H1 (cell line): ENCODE measurements at regions not wholly inside any gene's neighbourhood (a gene's known extent, or its start where the extent isn't known, plus 50 kb on each side); places are given as distances from the start of the nearest gene placed in this dataset.
A peak's percentile ranks its signal among the peaks of the same experiment; 100 is the strongest.

ENCODE experiments used
- CTCF ChIA-PET: fragments of 300-600 bp; sonication (Branson Sonifier 250); formaldehyde crosslinking; loops from one replicate; lab custom pipeline; 2021; ENCODE audit not compliant: partially characterized antibody; lab: Charles Lee
- POLR2A ChIA-PET: fragments of 300-600 bp; sonication (Branson Sonifier 250); formaldehyde crosslinking; loops from one replicate; lab custom pipeline; 2021; ENCODE audit warnings: inconsistent platforms; ENCODE audit not compliant: partially characterized antibody; lab: Charles Lee
- DNase-seq, 2 experiments: peaks; one replicate each; pipeline versions ENCODE4 v3.0.0 to v3.0.0-alpha.2; 2010 to 2022; ENCODE audit warnings: low spot score in 2 of 2, low read depth in 1 of 2, mixed read lengths in 1 of 2
- FAIRE-seq: peaks from 2 replicates; lab custom pipeline; 2011; peaks lifted over from hg19 to GRCh38; lab: Jason Lieb, UNC
- H2AFZ ChIP-seq: 2 replicates; pipeline ENCODE4 v1.8.1; 2012; ENCODE audit warnings: low read length, inconsistent platforms
- H2AK5ac ChIP-seq: 2 replicates; pipeline ENCODE4 v1.6.1; 2013; ENCODE audit warnings: low read depth, low read length
- H2BK120ac ChIP-seq: replicated peaks from 2 replicates; pipeline ENCODE3; 2013; ENCODE audit warnings: low read depth, low read length, inconsistent platforms
- H2BK12ac ChIP-seq: 2 replicates; pipeline ENCODE4 v1.6.1; 2013; ENCODE audit warnings: low read depth, low read length
- H2BK15ac ChIP-seq: 2 replicates; pipeline ENCODE4 v1.6.1; 2013; ENCODE audit warnings: low read length
- H2BK20ac ChIP-seq: 2 replicates; pipeline ENCODE4 v1.6.1; 2013; ENCODE audit warnings: low read length
- H2BK5ac ChIP-seq: 2 replicates; pipeline ENCODE4 v1.6.1; 2013; ENCODE audit warnings: low read depth, low read length
- H3K14ac ChIP-seq: 2 replicates; pipeline ENCODE4 v1.6.1; 2013; ENCODE audit warnings: inconsistent platforms; ENCODE audit not compliant: insufficient read length
- H3K18ac ChIP-seq: 2 replicates; pipeline ENCODE4 v1.6.1; 2013; ENCODE audit warnings: low read length; ENCODE audit errors: extremely low read depth
- H3K23ac ChIP-seq: 2 replicates; pipeline ENCODE4 v1.6.1; 2013; ENCODE audit warnings: inconsistent platforms; ENCODE audit not compliant: insufficient read length
- H3K23me2 ChIP-seq: 2 replicates; pipeline ENCODE4 v1.6.1; 2013; ENCODE audit warnings: low read depth, low read length
- H3K27ac ChIP-seq: 2 replicates; pipeline ENCODE4 v1.6.1; 2011; ENCODE audit warnings: low read depth, low read length, inconsistent platforms
- H3K27me3 ChIP-seq, 4 experiments: replicated peaks in 1 of 4; 1 replicate in 1 of 4; 2 replicates in 3 of 4; pipeline versions ENCODE4 v1.6.1 to v1.8.1; 2011 to 2013; ENCODE audit warnings: low read length in 3 of 4, mild to moderate bottlenecking in 3 of 4, inconsistent platforms in 2 of 4, mixed read lengths in 2 of 4, moderate library complexity in 1 of 4; ENCODE audit not compliant: control insufficient read depth in 3 of 4, insufficient read depth in 3 of 4; ENCODE audit errors: extremely low read depth in 1 of 4
- H3K36me3 ChIP-seq, 4 experiments: 2 replicates each; pipeline versions ENCODE4 v1.6.1 to v1.8.1; 2011 to 2013; ENCODE audit warnings: mild to moderate bottlenecking in 4 of 4, low read length in 3 of 4, moderate library complexity in 2 of 4, control low read depth in 1 of 4, inconsistent platforms in 1 of 4; ENCODE audit not compliant: insufficient read depth in 4 of 4, control insufficient read depth in 2 of 4
- H3K4ac ChIP-seq: replicated peaks from 2 replicates; pipeline ENCODE3; 2013; ENCODE audit warnings: low read length, low read depth, mixed read lengths, inconsistent platforms; ENCODE audit not compliant: insufficient read length
- H3K4me1 ChIP-seq, 4 experiments: replicated peaks in 1 of 4; 1 replicate in 1 of 4; 2 replicates in 3 of 4; pipeline versions ENCODE4 v1.6.1 to v1.8.1; 2011 to 2013; ENCODE audit warnings: low read length in 3 of 4, inconsistent platforms in 2 of 4, mixed read lengths in 1 of 4; ENCODE audit not compliant: insufficient read depth in 4 of 4, control insufficient read depth in 3 of 4
- H3K4me2 ChIP-seq, 2 experiments: 2 replicates each; pipeline versions ENCODE4 v1.6.1 to v1.8.1; 2011 to 2013; ENCODE audit warnings: low read depth in 2 of 2, low read length in 2 of 2, control low read depth in 1 of 2, inconsistent platforms in 1 of 2, mild to moderate bottlenecking in 1 of 2; ENCODE audit not compliant: insufficient read depth in 1 of 2
- H3K4me3 ChIP-seq, 4 experiments: fragments of 200-600, 300-600 bp in 1 of 4; sonication (generic), shearing (Covaris generic), sonication (Bioruptor Twin) in 1 of 4; 2 replicates each; pipeline versions ENCODE4 v1.5.1 to v1.8.1; 2011 to 2016; ENCODE audit warnings: low read length in 4 of 4, low read depth in 3 of 4, control low read depth in 2 of 4, inconsistent platforms in 2 of 4, mild to moderate bottlenecking in 2 of 4, mixed read lengths in 1 of 4, moderate library complexity in 1 of 4; ENCODE audit not compliant: insufficient read depth in 2 of 4; ENCODE audit errors: extremely low read depth in 1 of 4
- H3K56ac ChIP-seq: replicated peaks from 2 replicates; pipeline ENCODE3; 2013; ENCODE audit warnings: low read depth, mild to moderate bottlenecking, mixed read lengths, low read length, inconsistent platforms; ENCODE audit not compliant: insufficient read length
- H3K79me1 ChIP-seq: 2 replicates; pipeline ENCODE4 v1.6.1; 2013; ENCODE audit warnings: low read depth, low read length, control low read depth
- H3K79me2 ChIP-seq, 2 experiments: 2 replicates each; pipeline versions ENCODE4 v1.6.1 to v1.8.1; 2012 to 2013; ENCODE audit warnings: low read length in 2 of 2, mild to moderate bottlenecking in 2 of 2, inconsistent platforms in 1 of 2; ENCODE audit not compliant: insufficient read depth in 2 of 2, control insufficient read depth in 1 of 2
- H3K9ac ChIP-seq, 4 experiments: replicated peaks in 1 of 4; 1 replicate in 1 of 4; 2 replicates in 3 of 4; pipeline versions ENCODE4 v1.6.1 to v1.8.1; 2011 to 2013; ENCODE audit warnings: low read depth in 3 of 4, low read length in 3 of 4, control low read depth in 2 of 4, mild to moderate bottlenecking in 2 of 4, moderate library complexity in 2 of 4, inconsistent platforms in 1 of 4; ENCODE audit errors: extremely low read depth in 1 of 4
- H3K9me3 ChIP-seq, 2 experiments: 2 replicates each; pipeline versions ENCODE4 v1.6.1 to v1.8.1; 2012 to 2013; ENCODE audit warnings: mild to moderate bottlenecking in 2 of 2, moderate library complexity in 2 of 2, control low read depth in 1 of 2, inconsistent platforms in 1 of 2, low read depth in 1 of 2, low read length in 1 of 2, mixed read lengths in 1 of 2; ENCODE audit not compliant: insufficient read depth in 2 of 2
- H4K20me1 ChIP-seq, 2 experiments: replicated peaks in 1 of 2; 2 replicates each; pipeline versions ENCODE3 to v1.8.1; 2011 to 2013; ENCODE audit warnings: inconsistent platforms in 2 of 2, low read length in 2 of 2, mild to moderate bottlenecking in 1 of 2; ENCODE audit not compliant: insufficient read depth in 2 of 2, control insufficient read depth in 1 of 2
- H4K5ac ChIP-seq: 2 replicates; pipeline ENCODE4 v1.6.1; 2013; ENCODE audit warnings: low read length, low read depth, mixed read lengths, inconsistent platforms; ENCODE audit not compliant: insufficient read length
- H4K8ac ChIP-seq: 2 replicates; pipeline ENCODE4 v1.8.0; 2013; ENCODE audit warnings: mild to moderate bottlenecking, moderate library complexity, low read length, inconsistent platforms; ENCODE audit not compliant: insufficient read depth; ENCODE audit errors: extremely low read depth
- H4K91ac ChIP-seq: replicated peaks from 2 replicates; pipeline ENCODE3; 2013; ENCODE audit warnings: low read length, mixed read lengths, inconsistent platforms; ENCODE audit not compliant: insufficient read length
- CBX5 ChIP-seq: fragments of 300-800, 300-1000 bp; sonication (generic); IDR thresholded peaks from 2 replicates; pipeline ENCODE4 v1.7.1; 2016; ENCODE audit warnings: antibody characterized with exemption, low read length, low read depth
- CBX8 ChIP-seq: fragments of 300-800, 300-1000 bp; sonication (generic); IDR thresholded peaks from 2 replicates; pipeline ENCODE4 v1.7.1; 2016; ENCODE audit warnings: low read depth, low read length, borderline replicate concordance
- KDM1A ChIP-seq: fragments of 200-600, 300-600 bp; sonication (generic); IDR thresholded peaks from 2 replicates; pipeline ENCODE4 v1.7.1; 2016; ENCODE audit warnings: mild to moderate bottlenecking, low read length, borderline replicate concordance
- SUZ12 ChIP-seq: fragments of 200-600 bp; sonication (generic); IDR thresholded peaks from 2 replicates; pipeline ENCODE4 v1.6.1; 2012; ENCODE audit warnings: mild to moderate bottlenecking, inconsistent platforms, low read length, moderate library complexity, mixed read lengths
- WGBS, 2 experiments: shearing (Covaris generic) in 1 of 2; methylation state at CpG; one replicate each; pipeline versions ENCODE4 v1.1.6 to v1.1.7; 2013 to 2015; ENCODE audit warnings: low lambda C conversion rate in 2 of 2, mixed read lengths in 2 of 2, inconsistent platforms in 1 of 2, low coverage in 1 of 2, missing lambda C conversion rate in 1 of 2; ENCODE audit not compliant: insufficient replicate concordance in 2 of 2, insufficient coverage in 1 of 2, insufficient read length in 1 of 2; ENCODE audit errors: extremely low coverage in 1 of 2, missing lambda C conversion rate in 1 of 2; 5-methylcytosine and 5-hydroxymethylcytosine counted together

DNA sequence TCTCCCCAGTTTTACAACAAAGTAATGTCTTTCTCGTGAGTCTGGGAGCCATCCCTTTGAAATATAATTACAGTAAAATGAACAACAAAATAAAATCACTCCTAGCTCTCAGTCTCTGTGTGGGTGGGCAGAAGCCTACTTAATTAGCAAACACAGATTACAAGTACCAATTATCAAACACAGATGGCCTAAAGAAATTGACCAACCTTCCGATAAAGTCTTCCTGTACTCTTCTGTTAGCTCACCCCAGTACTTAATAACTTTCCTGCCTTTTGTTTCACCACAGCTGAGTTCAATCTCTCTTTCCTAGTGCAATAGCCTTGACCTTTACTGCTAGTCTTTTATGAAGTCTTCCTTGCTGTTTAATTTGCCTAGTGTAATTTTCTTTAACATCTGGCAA, 719.2 kb upstream of the MBL2 start:
- Histone ChIP-seq H3K9ac (no peak overlapping the region), H2BK5ac (peak overlapping the region; percentile 60; the same call in 1 of the 2 replicates), H2AK5ac (no peak overlapping the region), H3K4me1 (peaks cover 0 to 4% (median 0%) of the 10 kb centered on the region in 4 experiments; a peak in 1 of 7 replicates), H4K5ac (peak overlapping the region; percentile 34), H2BK20ac (peak overlapping the region; percentile 53; the same call in 1 of the 2 replicates), H2AFZ (no peak overlapping the region), H2BK15ac (no peak overlapping the region), H4K8ac (no peak overlapping the region), H2BK120ac (peak overlapping the region; percentile 57), H3K79me1 (no peaks in the 10 kb centered on the region), H4K20me1 (no peaks in the 10 kb centered on the region), H3K9me3 (peaks cover 6 to 9% of the 10 kb centered on the region in 2 experiments), H3K27me3 (no peaks in the 10 kb centered on the region), H3K23me2 (no peaks in the 10 kb centered on the region), H3K14ac (no peak overlapping the region), H3K4me2 (no peak overlapping the region), H3K36me3 (peaks cover 0 to 17% (median 3%) of the 10 kb centered on the region in 4 experiments; a peak in 4 of 8 replicates), H4K91ac (peak overlapping the region; percentile 76), H3K56ac (no peak overlapping the region), H2BK12ac (no peak overlapping the region; the same call in 1 of the 2 replicates), H3K23ac (no peak overlapping the region), H3K4me3 (no peak overlapping the region), H3K79me2 (no peaks in the 10 kb centered on the region), H3K4ac (peak overlapping the region; percentile 41), H3K27ac (no peak overlapping the region), H3K18ac (no peak overlapping the region)
- DNase-seq, result no peak
- CTCF ChIA-PET, result no interaction called here
- TF ChIP-seq CBX8 (no peak), CBX5 (no peak), SUZ12 (no peak), KDM1A (no peak)
- no peak for FAIRE-seq
- WGBS, 2 experiments, result 97% methylated on average over 2 of the region's 2 CpGs; no CpG with 5 or more reads in 1 of the 2 experiments
- POLR2A ChIA-PET, result interaction anchor here (0.5 to 1.8 kb wide), 3 partner anchors 14 to 378 kb away, joined by 3 to 7 read pairs (median 4); no protein-coding TSS in a partner anchor
